ENCODE measurements at regions not wholly inside any gene's neighbourhood (a gene's known extent, or its start where the extent isn't known, plus 50 kb on each side); places are given as distances from the start of the nearest gene placed in this dataset.

- TF ChIP-seq, protein P1, sequence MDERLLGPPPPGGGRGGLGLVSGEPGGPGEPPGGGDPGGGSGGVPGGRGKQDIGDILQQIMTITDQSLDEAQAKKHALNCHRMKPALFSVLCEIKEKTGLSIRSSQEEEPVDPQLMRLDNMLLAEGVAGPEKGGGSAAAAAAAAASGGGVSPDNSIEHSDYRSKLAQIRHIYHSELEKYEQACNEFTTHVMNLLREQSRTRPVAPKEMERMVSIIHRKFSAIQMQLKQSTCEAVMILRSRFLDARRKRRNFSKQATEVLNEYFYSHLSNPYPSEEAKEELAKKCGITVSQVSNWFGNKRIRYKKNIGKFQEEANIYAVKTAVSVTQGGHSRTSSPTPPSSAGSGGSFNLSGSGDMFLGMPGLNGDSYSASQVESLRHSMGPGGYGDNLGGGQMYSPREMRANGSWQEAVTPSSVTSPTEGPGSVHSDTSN (CRISPR knock-in tag; IDR thresholded peaks at IDR 0.05; ENCODE audit: low read depth): no peak
- TF ChIP-seq, protein P1 (tag; conservative IDR thresholded peaks at IDR 0.05; ENCODE audit: low read depth): no peak
- no peak for TF ChIP-seq ATF4 (CRISPR knock-in tag; IDR thresholded peaks at IDR 0.05)
- no peak for TF ChIP-seq ZNF76 (CRISPR knock-in tag; IDR thresholded peaks at IDR 0.05; ENCODE audit: borderline replicate concordance)
- no peak for TF ChIP-seq SRSF1 (IDR thresholded peaks at IDR 0.05; ENCODE audit: low read depth, low read length)
- TF ChIP-seq HDAC8 (tag; IDR thresholded peaks at IDR 0.05): no peak
- TF ChIP-seq HMG20B (CRISPR knock-in tag; IDR thresholded peaks at IDR 0.05): no peak
- no peak for TF ChIP-seq MBD2 (IDR thresholded peaks at IDR 0.05; ENCODE audit: borderline replicate concordance, low read depth)
Measured at GRCh38 chr3:3305841-3306240, 126.3 kb upstream of the CRBN start (continued).

- no peak overlapping the region for H3K9ac ChIP-seq (ENCODE audit: insufficient read depth in 1 of 2, low read depth in 2 of 2, low read length in 2 of 2)
- whole genome bisulfite sequencing (ENCODE audit: insufficient coverage, low coverage, missing lambda C conversion rate): 3% methylated on average over 5 of the region's 5 CpGs
- CTCF ChIA-PET (ENCODE audit: low intra/inter-chr PET ratio): no interaction called here
- no peak for ATAC-seq
- no peaks in the 10 kb centered on the region for H4K20me1 ChIP-seq (replicated peaks; ENCODE audit: control insufficient read depth, insufficient read depth, low read length)
- no peak for FAIRE-seq
- in situ Hi-C loops (cut with MboI) (no loop called here), intact Hi-C loops (cut with micrococcal nuclease) (no loop called here)
- H2AFZ ChIP-seq (ENCODE audit: low read depth, low read length): no peak overlapping the region
- H3K4me2 ChIP-seq (ENCODE audit: insufficient read depth, low read length): no peak overlapping the region
- POLR2A ChIA-PET: no interaction called here
- peaks cover 3% of the 10 kb centered on the region; the same call in 1 of the 2 replicates for H3K9me3 ChIP-seq (replicated peaks; ENCODE audit: control insufficient read depth, insufficient read depth, low read depth, low read length)
- no peak overlapping the region for H3K4me3 ChIP-seq
- no peak for DNase-seq (ENCODE audit: extremely low read depth in 1 of 4, low spot score in 3 of 4)
- no peaks in the 10 kb centered on the region for H3K36me3 ChIP-seq (ENCODE audit: control insufficient read depth, insufficient read depth, low read length)
- H3K9me1 ChIP-seq (ENCODE audit: control insufficient read depth, insufficient read depth, low read length): no peaks in the 10 kb centered on the region
- H3K79me2 ChIP-seq (ENCODE audit: control insufficient read depth, insufficient read depth, low read length): no peaks in the 10 kb centered on the region
- no peaks in the 10 kb centered on the region for H3K4me1 ChIP-seq (replicated peaks in 1 of 2; ENCODE audit: control insufficient read depth in 2 of 2, insufficient read depth in 2 of 2, low read length in 2 of 2)
- no peak overlapping the region for H3K27ac ChIP-seq (ENCODE audit: extremely low read depth, low read depth, low read length)
- H3K27me3 ChIP-seq (ENCODE audit: control insufficient read depth in 2 of 2, insufficient read depth in 2 of 2, low read length in 2 of 2): no peaks in the 10 kb centered on the region
- no TSS peak for BruUV-seq (replicated peaks)
- TF ChIP-seq, protein P2, sequence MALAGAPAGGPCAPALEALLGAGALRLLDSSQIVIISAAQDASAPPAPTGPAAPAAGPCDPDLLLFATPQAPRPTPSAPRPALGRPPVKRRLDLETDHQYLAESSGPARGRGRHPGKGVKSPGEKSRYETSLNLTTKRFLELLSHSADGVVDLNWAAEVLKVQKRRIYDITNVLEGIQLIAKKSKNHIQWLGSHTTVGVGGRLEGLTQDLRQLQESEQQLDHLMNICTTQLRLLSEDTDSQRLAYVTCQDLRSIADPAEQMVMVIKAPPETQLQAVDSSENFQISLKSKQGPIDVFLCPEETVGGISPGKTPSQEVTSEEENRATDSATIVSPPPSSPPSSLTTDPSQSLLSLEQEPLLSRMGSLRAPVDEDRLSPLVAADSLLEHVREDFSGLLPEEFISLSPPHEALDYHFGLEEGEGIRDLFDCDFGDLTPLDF (CRISPR knock-in tag; IDR thresholded peaks at IDR 0.05): no peak
- TF ChIP-seq ZC3H11A (IDR thresholded peaks at IDR 0.05; ENCODE audit: low read depth, low read length): no peak
- TF ChIP-seq, protein P3, sequence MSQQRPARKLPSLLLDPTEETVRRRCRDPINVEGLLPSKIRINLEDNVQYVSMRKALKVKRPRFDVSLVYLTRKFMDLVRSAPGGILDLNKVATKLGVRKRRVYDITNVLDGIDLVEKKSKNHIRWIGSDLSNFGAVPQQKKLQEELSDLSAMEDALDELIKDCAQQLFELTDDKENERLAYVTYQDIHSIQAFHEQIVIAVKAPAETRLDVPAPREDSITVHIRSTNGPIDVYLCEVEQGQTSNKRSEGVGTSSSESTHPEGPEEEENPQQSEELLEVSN (IDR thresholded peaks at IDR 0.05; ENCODE audit: borderline replicate concordance in 1 of 2, extremely low read depth in 1 of 2, insufficient read depth in 1 of 2, insufficient read length in 1 of 2, low read depth in 1 of 2, low read length in 1 of 2, poor library complexity in 1 of 2, severe bottlenecking in 1 of 2): no peak
- no peak for TF ChIP-seq MXI1 (IDR thresholded peaks at IDR 0.05; ENCODE audit: low read depth, low read length)
- TF ChIP-seq IRF1 (CRISPR knock-in tag; IDR thresholded peaks at IDR 0.05; ENCODE audit: borderline replicate concordance): no peak
- TF ChIP-seq GATAD2A (IDR thresholded peaks at IDR 0.05): no peak
Measured at GRCh38 chr3:3305084-3305483, 125.6 kb upstream of the CRBN start.

Measured in K562 (cell line).